Coronary artery (tissue), 2 donors: ENCODE measurements at regions not wholly inside any gene's neighbourhood (a gene's known extent, or its start where the extent isn't known, plus 50 kb on each side); places are given as distances from the start of the nearest gene placed in this dataset.

Experiments
- DNase-seq: peaks from one replicate; pipeline ENCODE4 v3.0.0-alpha.2; 2017; ENCODE audit warnings: low spot score
- H3K27ac ChIP-seq, 2 donors: fragments of 200-600 bp; sonication (generic); one replicate each; pipeline ENCODE4 v1.5.1; 2016 to 2019
- H3K4me3 ChIP-seq: fragments of 200-600 bp; sonication (generic); 2 replicates; pipeline ENCODE4 v1.5.1; 2016; ENCODE audit warnings: mild to moderate bottlenecking, moderate library complexity
- TF ChIP-seq, protein P1 (sequence below): fragments of 200-600 bp; sonication (generic); IDR thresholded peaks from one replicate; pipeline ENCODE4 v1.5.1; 2019; ENCODE audit warnings: antibody characterized with exemption

DNA sequence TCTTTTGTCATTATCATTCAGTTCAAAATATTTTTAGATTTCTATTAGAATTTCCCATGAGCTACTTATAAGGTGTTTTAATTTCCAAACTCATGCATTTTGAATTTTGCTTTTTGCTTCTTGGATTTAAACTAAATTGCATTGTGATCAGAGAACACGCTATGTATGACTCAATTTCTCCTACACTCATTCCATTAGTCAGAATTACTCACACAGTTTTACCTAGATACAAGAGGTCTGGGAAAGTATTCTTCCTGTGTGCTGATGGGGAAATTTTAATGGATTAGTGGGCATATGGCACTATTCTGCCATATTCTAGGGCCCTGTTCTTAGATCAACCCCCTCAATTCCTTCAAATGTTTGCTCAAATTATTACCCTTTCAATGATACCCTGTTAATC lies 49.9 kb upstream of the BMP5 start:
- no peak overlapping the region for H3K4me3 ChIP-seq
- TF ChIP-seq, protein P1, sequence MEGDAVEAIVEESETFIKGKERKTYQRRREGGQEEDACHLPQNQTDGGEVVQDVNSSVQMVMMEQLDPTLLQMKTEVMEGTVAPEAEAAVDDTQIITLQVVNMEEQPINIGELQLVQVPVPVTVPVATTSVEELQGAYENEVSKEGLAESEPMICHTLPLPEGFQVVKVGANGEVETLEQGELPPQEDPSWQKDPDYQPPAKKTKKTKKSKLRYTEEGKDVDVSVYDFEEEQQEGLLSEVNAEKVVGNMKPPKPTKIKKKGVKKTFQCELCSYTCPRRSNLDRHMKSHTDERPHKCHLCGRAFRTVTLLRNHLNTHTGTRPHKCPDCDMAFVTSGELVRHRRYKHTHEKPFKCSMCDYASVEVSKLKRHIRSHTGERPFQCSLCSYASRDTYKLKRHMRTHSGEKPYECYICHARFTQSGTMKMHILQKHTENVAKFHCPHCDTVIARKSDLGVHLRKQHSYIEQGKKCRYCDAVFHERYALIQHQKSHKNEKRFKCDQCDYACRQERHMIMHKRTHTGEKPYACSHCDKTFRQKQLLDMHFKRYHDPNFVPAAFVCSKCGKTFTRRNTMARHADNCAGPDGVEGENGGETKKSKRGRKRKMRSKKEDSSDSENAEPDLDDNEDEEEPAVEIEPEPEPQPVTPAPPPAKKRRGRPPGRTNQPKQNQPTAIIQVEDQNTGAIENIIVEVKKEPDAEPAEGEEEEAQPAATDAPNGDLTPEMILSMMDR: no peak
- no peak for DNase-seq
- no peak overlapping the region for H3K27ac ChIP-seq
